NCI-H2081 (cell line): ENCODE measurements at regions not wholly inside any gene's neighbourhood (a gene's known extent, or its start where the extent isn't known, plus 50 kb on each side); places are given as distances from the start of the nearest gene placed in this dataset.
"Not testable (repeated sequence)": the region's sequence is repeated elsewhere in the genome, so short reads cannot be mapped to it uniquely, and the experiment has no call there.

ENCODE experiments used
- DNase-seq, 2 experiments: peaks; one replicate each; lab custom pipeline; 2025; lab: John Stamatoyannopoulos, UW

DNA sequence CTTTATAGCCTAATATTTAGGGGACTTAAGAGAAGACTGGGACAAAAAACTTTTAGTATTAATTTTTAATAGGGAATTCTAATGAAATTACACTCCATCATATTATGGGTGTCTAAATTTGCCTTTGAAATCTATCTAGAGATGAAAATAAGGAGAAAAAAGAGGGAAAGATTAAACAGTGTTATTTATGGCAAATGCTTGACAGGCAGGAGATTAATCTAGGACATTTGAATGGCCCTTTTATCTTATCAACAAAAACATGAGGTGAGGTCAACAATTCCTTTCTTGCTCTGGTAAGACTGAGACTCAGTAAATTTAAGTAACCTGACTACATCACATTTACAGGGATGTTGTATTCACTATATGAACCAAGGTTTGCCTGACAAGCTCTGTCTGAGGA, 852.8 kb upstream of the CTNND2 start:
- no peak for DNase-seq

DNA sequence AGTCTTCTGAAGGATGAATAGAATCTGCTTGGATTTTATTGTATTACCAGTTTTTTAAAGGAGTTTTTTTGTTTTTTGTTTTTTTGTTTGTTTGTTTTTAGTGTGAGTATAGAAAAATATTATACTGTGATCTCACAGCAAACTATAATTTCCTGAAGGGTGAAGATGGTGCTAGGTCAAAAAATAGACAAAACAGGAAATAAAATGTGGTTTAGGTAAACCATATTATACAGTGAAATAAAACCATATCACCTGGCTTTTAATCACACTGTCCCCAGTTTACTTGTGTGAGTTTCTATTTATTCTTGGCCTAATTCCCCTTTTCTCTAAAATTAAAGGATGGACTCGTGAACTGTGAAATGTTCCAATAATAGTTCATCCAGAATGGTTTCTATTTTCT, 841.3 kb upstream of the CTNND2 start:
- DNase-seq: no peak

DNA sequence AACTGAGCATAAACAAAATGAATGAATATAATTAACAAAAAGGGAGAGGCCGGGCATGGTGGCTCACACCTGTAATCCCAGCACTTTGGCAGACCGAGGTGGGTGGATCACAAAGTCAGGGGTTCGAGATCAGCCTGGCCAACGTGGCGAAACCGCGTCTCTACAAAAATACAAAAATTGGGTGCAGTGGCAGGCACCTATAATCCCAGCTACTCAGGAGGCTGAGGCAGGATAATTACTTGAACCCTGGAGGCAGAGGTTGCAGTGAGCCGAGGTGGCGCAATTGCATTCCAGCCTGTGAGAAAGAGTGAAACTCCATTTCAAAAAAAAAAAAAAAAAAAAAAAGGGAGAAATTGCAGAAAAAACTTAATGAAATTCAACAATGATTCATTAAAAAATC, 839.3 kb upstream of the CTNND2 start:
- DNase-seq: no peak

DNA sequence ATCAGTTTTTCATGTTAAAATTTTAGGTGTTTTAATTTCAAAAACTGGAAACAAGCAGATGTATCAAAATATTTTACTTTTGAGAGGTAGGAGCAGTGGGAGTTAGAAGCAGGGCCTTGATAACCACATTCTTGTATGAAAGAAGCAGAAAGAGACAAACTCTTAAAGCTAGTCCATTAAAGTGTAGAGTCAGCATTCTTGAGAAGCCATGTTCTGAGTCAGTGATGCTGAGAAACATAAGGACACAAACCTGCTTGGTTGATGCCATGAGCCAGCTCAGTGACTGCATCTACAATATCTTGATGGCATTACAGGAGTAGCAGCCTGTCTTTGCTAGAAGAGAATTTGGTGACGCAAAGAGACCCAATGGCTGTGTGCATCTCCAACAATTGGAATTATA, 826.1 kb upstream of the CTNND2 start:
- no peak for DNase-seq

DNA sequence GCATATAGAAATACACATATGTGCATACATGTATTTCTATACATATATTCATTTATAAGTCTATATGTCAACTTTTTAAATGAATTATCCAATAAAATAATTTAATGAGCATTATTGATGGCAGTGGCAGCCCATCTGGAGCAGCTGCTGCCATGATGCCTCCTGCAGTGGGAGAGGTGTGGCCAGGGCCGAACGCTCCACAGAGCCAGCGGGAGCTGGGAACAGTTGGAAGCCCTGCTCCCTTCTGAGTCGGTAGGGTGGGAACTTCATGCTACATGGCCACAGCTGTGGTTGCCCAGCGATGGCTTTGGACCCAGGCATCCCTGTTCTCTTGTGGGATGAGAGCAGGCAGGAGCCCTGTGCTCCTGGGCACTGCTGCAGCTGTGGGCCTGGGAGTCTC, 812.4 kb upstream of the CTNND2 start:
- no peak for DNase-seq

DNA sequence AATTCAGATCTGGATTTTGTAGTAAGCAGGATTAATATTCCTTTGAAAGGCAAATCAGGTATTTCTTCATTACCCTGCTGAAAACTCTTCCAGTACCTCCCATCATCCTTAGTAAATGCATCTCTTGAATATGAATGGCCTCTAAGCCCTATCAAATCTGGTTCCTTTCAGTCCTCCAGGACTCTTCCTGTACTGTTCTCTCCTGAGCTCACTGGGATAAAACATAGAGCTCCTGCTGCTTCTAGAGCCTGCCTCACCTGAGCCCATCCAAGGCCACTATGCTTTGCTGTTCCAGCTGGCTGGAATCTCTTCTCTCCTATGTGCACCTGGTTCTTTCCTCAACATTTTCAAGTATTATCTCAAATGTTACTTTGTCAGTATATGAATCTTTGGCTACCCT, 803.3 kb upstream of the CTNND2 start:
- DNase-seq: no peak

DNA sequence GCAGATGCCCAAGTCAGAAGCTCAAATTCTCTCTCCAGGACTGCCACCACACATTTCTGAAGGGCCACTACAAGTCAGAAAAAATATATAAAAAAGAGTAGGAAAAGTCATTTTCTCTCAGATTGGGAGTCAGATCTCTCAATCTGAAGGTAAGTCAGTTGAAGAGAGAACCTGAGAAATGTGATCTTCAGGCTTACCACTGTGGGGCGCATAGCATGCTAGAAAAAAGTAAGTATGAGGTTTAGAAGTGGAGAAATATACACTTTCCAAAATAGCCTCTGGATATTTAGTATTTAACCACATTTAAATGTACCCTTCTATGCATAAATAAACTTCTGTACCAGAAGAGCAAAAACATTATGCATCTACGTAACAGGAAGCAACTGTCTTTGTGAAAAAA, 800.7 kb upstream of the CTNND2 start:
- DNase-seq: peak; percentile 9 to 38

DNA sequence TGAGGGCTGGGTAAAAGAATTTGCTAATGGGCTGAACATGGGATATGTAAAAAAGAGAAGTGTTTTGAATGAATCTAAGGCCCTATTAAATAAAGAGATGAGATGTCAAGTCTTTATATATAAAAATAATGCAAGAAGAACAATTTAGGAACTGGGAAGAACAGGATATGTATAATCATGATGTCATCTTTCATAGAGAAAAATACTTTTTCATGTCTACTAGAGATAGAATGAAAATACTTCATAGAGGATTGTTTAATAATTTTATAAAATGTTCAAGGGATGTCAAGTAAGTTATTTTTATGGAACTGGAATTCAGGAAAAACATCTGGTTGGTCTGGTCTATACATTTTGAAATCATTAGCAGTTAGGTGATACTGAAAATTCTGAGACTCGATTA, 799.0 kb upstream of the CTNND2 start:
- no peak for DNase-seq

DNA sequence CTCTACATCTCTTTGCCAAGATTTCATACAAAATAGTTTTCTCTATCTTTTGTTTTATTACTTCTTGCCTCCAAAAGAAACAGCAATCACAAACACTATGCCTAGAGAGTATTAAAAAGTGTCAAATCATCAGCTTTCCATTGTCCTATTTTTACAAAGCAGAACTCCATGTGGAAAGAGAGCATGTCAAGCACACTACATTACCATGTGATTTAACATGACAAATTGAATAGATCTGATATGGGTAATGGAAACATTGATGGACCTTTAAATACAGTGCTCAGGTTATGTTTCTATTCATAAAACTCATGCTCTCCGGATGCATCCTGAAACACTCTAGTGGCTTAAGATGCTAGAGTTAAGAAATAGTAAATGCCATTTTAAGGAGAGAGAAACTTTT, 791.4 kb upstream of the CTNND2 start:
- no peak for DNase-seq

DNA sequence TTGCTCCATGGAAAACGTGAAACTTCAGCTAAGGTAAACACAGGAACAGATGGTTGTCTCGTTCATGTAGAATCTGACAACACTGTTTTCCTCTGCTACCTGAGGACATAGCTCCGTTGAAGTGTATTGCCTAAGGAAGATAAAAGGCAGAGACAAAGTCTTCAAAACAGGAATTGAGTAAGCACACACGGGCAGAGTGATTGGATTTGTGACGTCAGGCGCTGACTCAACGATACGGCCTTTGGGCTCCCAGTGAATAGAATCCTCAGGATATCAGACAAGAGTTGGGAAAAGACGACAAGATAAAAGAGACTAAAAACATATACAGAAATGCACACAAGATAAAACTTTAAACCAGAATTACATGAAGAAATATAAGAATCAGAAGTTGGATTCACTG, 787.1 kb upstream of the CTNND2 start:
- DNase-seq: no peak

DNA sequence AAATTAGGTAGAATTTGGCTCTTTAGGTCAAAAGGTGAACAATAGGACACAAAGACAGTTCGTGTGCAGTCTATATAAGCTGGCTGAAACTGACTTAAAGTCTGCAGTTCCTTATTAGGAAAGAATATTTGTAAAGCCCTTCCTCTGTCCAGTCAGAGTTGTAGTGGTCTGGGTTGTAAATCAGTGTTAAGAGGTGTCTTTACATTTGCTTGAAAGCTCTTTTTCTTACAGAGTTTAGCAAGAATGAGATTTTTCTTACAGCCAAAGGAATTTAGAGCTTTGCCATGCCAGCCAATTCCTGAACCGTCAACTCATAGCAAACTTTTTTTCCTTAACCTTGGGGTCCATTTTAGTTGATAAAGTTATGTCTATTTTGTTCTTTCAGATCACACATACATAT, 786.1 kb upstream of the CTNND2 start:
- no peak for DNase-seq

DNA sequence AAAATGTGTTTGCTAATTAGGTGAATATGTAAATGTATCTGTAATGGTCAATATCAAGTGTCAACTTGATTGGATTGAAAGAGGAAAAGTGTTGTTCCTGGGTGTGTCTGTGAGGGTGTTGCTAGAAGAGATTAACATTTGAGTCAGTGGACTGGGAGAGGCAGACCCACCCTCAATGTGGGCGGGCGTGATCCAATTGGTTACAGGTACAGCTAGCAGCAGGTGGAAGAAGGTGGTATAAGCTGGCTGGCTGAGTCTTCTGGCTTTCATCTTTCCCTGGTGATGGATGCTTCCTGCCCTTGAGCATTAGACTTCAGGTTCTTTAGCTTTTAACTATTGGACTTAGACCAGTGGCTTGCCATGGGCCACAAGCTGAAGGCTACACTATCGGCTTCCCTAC, 779.0 kb upstream of the CTNND2 start:
- no peak for DNase-seq

DNA sequence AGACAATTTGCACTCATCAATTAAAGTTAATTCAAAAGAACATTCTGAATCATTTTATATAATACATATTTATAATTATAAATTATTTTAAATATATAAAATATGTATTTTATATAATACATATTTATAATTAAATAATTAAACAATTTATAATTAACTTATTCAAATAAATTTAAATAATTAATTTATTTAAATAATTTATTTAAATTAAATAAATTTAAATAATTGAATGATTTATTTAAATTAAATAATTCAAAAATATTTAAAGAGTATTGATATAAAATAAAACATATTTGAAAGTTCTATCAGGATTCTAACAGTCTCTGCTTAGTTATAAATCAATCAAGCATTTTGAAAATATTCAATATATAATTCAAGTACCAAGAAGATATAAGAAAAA, 775.5 kb upstream of the CTNND2 start:
- DNase-seq: no peak

DNA sequence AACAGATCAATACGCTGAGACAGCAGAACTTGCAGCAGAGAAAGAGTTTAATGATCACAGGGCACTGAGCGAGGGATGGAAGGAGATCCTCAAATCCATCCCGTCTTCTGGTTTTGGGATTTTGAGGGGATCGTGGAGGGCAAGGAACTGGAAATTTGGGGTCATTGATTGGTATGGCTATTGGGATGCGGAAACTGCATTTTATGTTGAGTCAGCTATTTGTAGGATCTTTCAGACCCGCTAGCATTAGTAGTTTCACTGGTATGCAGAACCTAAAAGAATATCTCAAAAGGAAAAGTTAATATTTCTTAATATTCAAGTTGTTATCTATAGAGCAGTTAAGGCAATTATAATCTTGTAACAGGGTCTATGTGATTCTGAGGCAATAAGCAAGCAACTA, 771.7 kb upstream of the CTNND2 start:
- no peak for DNase-seq

DNA sequence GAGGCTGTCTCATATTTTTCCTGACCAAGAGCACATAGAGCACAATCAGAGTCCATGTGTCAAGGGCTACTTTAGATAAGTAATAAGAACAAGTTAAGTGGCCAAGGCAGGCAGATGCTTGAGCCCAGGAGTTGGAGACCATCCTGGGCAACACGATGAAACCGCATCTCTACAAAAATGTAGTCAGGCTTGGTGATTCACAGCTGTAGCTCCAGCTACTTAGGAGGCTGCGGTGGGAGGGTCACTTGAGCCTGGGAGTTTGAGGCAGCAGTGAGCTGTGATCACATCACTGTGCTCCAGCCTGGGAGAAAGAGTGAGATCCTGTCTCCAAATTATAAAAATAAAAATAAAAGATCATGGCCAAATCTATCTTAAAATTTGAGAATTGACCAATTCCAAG, 767.9 kb upstream of the CTNND2 start:
- no peak for DNase-seq

DNA sequence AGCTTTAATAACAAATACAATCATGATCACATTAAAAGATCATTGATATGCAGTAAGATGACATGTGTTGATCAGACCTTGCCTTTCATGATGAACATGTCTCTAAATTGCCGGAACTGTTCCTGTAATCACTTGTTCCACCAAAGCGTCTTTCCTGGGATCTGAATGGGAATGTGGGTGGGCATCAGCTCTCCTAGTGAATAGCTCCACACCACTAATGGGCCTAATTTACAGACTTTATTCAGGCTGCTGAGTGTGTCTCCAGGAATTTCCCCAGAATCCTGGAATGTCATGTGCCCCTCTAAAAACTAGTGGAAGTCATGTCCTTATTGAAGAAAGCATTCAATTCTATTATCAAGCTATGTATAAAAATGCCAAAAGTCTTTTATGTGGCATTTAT, 765.1 kb upstream of the CTNND2 start:
- DNase-seq: no peak

DNA sequence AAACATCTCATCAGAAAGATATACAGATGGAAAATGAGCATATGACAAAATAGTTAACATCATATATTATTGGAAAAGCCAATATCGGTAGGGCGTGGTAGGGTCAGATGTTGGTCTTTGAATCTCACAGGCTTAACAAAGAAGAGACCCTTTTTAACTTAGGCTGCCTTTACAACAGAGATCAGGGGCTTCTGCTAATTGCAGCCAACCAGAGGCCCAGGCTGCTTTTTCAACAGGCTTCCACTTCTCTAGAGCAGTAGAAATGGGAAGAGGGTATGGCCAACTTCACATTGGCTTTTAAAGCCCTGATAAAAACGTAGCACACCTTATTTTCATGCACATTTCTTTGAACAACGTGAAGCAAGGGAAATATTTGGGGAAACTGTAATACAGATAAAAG, 764.3 kb upstream of the CTNND2 start:
- DNase-seq: no peak

DNA sequence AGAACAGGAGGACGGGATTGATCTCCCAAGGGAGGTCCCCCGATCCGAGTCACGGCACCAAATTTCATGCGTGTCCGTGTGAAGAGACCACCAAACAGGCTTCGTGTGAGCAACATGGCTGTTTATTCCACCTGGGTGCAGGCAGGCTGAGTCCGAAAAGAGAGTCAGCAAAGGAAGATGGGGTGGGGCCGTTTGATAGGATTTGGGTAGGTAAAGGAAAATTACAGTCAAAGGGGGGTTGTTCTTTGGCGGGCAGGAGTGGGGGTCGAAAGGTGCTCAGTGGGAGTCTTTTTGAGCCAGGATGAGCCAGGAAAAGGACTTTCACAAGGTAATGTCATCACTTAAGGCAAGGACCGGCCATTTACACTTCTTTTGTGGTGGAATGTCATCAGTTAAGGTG, 763.6 kb upstream of the CTNND2 start:
- not testable (repeated sequence) for DNase-seq

DNA sequence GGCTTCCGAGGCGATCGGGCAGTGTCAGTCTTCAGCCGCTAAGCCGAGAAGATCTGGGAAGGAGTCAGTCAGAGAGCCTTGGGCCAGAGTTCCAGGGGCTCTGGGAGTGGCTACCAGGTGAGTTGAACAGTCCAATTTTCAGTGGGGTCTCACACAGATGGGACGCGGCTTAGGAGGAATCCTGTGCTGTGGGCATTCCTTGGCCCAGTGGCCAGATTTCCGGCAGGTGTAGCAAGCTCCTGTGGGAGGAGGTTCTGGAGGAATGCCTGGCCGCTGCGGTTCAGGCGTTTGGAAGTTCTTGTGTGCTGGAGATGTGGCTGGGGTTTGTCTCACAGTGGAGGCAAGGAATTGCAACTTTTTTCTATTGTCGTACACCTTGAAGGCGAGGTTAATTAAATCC, 761.5 kb upstream of the CTNND2 start:
- DNase-seq: not testable (repeated sequence)

DNA sequence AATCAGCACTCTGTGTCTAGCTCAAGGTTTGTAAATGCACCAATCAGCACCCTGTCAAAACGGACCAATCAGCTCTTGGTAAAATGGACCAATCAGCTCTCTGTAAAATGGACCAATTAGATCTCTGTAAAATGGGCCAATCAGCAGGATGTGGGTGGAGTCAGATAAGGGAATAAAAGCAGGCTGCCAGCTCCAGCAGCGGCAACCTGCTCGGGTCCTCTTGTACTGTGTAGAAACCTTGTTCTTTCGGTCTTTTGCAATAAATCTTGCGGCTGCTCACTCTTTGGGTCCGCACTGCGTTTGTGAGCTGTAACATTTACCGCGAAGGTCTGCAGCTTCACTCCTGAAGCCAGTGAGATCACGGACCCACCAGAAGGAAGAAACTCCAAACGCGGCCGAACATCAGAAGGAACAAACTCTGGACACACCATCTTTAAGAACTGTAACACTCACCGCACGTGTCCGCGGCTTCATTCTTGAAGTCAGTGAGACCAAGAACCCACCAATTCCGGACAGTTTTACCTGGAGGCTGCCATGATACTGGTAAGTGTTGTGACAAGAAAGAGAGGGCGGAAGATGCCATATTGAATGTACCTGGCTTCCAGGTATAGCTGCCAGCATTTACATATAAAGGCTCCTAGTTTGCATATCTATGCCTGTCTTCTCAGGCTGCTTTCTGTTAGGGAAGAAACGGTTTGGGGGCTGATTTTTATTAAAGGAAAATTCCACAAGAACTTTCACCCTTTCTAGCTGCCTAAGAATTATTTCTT, 758.5 kb upstream of the CTNND2 start:
- no peak for DNase-seq

DNA sequence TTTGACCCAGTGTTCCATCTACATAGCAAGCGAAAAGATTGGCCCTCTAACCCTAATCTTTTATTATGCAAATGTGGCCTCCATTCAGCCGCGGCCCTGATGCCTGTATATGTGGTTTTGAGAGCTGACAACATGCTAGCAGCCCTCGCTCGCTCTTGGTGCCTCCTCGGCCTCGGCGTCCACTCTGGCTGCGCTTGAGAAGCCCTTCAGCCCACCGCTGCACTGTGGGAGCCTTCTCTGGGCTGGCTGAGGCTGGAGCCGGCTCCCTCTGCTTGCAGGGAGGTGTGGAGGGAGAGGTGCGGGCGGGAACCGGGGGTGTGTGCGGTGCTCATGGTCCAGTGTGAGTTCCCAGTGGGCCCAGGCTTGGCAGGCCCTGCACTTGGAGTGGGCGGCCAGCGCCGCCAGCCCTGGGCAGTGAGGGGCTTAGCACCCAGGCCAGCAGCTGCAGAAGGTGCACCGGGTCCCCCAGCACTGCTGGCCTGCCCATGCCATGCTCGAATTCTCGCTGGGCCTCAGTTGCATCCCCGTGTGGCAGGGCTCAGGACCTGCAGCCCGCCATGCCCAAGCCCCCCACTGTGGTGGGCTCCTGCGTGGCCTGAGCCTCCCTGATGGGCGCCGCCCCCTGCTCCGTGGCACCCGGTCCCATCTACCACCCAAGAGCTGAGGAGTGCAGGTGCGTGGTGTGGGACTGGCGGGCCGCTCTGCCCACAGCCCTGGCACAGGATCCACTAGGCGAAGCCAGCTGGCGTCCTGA, 757.5 kb upstream of the CTNND2 start:
- DNase-seq: no peak

DNA sequence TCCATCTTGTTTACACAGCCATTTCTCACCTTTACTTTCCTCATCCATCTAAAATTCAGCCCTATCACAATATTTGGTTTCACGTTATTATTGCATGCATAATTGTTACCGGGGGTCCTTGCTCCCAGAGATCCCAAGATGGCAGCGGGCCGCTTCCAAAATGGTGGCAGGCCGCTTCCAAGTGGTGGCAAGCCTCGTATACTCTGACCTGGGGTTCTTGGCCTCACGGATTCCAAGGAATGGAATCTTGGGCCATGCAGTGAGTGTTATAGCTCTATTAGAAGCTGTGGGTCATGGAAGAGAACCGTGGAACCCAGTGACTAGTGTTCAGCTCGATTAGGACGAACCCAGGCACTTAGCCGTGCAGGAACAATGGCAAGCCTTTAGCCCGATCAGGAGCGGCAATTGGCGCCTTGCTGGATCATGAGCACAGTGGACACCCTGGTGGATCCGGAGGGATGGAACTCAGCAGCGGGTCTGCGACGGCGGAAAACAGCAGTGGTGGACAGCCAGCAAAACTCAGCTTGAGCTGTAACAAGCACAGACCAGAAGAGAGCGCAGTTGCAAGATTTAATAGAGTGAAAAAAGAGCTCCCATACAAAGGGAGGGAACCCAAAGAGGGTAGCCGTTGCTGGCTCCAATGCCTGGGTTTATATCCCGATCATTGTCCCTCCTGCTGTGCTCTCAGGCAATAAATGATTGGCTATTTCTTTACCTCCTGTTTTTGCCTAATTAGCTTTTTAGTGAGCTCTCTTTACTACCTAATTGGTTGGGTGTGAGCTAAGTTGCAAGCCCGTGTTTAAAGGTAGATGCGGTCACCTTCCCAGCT, 756.2 kb upstream of the CTNND2 start:
- DNase-seq: not testable (repeated sequence)

DNA sequence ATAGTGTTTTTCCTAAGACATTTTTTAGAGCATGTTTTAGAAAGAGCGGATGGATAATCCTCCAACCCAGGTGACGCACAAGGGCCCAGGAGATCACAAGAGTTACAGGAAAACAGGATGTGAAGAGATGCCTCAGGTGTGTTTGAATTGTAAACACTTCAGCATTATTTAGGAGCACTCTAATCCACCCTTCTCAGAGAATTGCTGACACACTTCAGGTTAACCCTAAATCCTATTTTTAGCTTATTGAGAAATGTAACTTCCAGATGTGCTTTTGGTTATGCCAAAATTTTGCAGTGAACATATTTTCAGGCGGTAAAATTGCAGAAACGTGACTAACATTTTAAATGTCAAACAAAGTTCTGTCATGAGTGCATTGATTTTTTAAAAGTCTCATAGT, 755.4 kb upstream of the CTNND2 start:
- DNase-seq: no peak
